K562 (cell line): ENCODE measurements at regions not wholly inside any gene's neighbourhood (a gene's known extent, or its start where the extent isn't known, plus 50 kb on each side); places are given as distances from the start of the nearest gene placed in this dataset.

Experiments used
- ATAC-seq: fragments of 200-7000 bp; cut with Tn5 transposase; 3 replicates; pipeline ENCODE4 v1.9.1; 2020; ENCODE audit warnings: moderate library complexity
- BruUV-seq: library from RNA; stranded (reverse); fragments of 400-500 nt; replicated peaks from 2 replicates; lab custom pipeline; 2021; lab: Mats Ljungman, UMichigan
- CTCF ChIA-PET: fragments of 300-600 bp; formaldehyde crosslinking; extraction: SDS; loops from one replicate; lab custom pipeline; 2021; ENCODE audit warnings: low intra/inter-chr PET ratio; lab: Yijun Ruan, JAX
- POLR2A ChIA-PET: fragments of 300-600, 350-650 bp; sonication (Branson Sonifier 250); formaldehyde crosslinking; extraction: SDS; loops from one replicate; lab custom pipeline; 2021; ENCODE audit warnings: antibody characterized with exemption, inconsistent platforms; lab: Yijun Ruan, JAX
- DNase-seq, 4 experiments: peaks; one replicate each; pipeline versions ENCODE4 v3.0.0 to v3.0.0-alpha.2; 2011 to 2018; ENCODE audit warnings: low spot score in 3 of 4, mixed read lengths in 3 of 4; ENCODE audit errors: extremely low read depth in 1 of 4
- FAIRE-seq: peaks from 2 replicates; lab custom pipeline; 2011; peaks lifted over from hg19 to GRCh38; lab: Jason Lieb, UNC
- H2AFZ ChIP-seq: 2 replicates; pipeline ENCODE4 v1.6.0; 2011; ENCODE audit warnings: low read depth, low read length, control low read depth, inconsistent platforms
- H3K27ac ChIP-seq: fragments of 200-600 bp; 3 replicates; pipeline ENCODE4 v1.8.0; 2011; ENCODE audit warnings: low read depth, mild to moderate bottlenecking, control low read depth, inconsistent platforms, low read length, moderate library complexity, mixed read lengths; ENCODE audit errors: extremely low read depth
- H3K27me3 ChIP-seq, 2 experiments: fragments of 300-600 bp in 1 of 2; 2 replicates in 1 of 2; 3 replicates in 1 of 2; pipeline versions ENCODE4 v1.6.0 to v1.8.0; 2011; ENCODE audit warnings: inconsistent platforms in 2 of 2, low read length in 2 of 2, mild to moderate bottlenecking in 1 of 2, mixed read lengths in 1 of 2, moderate library complexity in 1 of 2; ENCODE audit not compliant: control insufficient read depth in 2 of 2, insufficient read depth in 2 of 2
- H3K36me3 ChIP-seq: fragments of 300-600 bp; 3 replicates; pipeline ENCODE4 v1.8.0; 2011; ENCODE audit warnings: mild to moderate bottlenecking, low read length, inconsistent platforms; ENCODE audit not compliant: control insufficient read depth, insufficient read depth
- H3K4me1 ChIP-seq, 2 experiments: fragments of 200-600 bp in 1 of 2; replicated peaks in 1 of 2; 2 replicates in 1 of 2; 3 replicates in 1 of 2; pipeline versions ENCODE4 v1.5.1 to v1.8.0; 2011; ENCODE audit warnings: inconsistent platforms in 2 of 2, low read length in 2 of 2, mild to moderate bottlenecking in 1 of 2, mixed read lengths in 1 of 2, moderate library complexity in 1 of 2; ENCODE audit not compliant: control insufficient read depth in 2 of 2, insufficient read depth in 2 of 2
- H3K4me2 ChIP-seq: 2 replicates; pipeline ENCODE4 v1.6.1; 2011; ENCODE audit warnings: low read length, control low read depth, inconsistent platforms, mixed read lengths; ENCODE audit not compliant: insufficient read depth
- H3K4me3 ChIP-seq: fragments of 200-600 bp; sonication (generic), shearing (Covaris generic); 2 replicates; pipeline ENCODE4 v1.5.1; 2016; ENCODE audit warnings: control low read depth, inconsistent platforms
- H3K79me2 ChIP-seq: fragments of 200-600 bp; 3 replicates; pipeline ENCODE4 v1.8.0; 2011; ENCODE audit warnings: low read length, inconsistent platforms; ENCODE audit not compliant: control insufficient read depth, insufficient read depth
- H3K9ac ChIP-seq, 2 experiments: 2 replicates each; pipeline versions ENCODE4 v1.6.0 to v1.6.1; 2011; ENCODE audit warnings: low read depth in 2 of 2, low read length in 2 of 2, control low read depth in 1 of 2, inconsistent platforms in 1 of 2, mild to moderate bottlenecking in 1 of 2, mixed read lengths in 1 of 2; ENCODE audit not compliant: insufficient read depth in 1 of 2
- H3K9me1 ChIP-seq: one replicate; pipeline ENCODE4 v1.6.0; 2011; ENCODE audit warnings: inconsistent platforms, mild to moderate bottlenecking, low read length, moderate library complexity; ENCODE audit not compliant: control insufficient read depth, insufficient read depth
- H3K9me3 ChIP-seq: replicated peaks from 2 replicates; pipeline ENCODE4 v1.5.1; 2011; ENCODE audit warnings: low read depth, low read length, inconsistent platforms; ENCODE audit not compliant: control insufficient read depth, insufficient read depth
- H4K20me1 ChIP-seq: replicated peaks from 2 replicates; pipeline ENCODE4 v1.6.1; 2011; ENCODE audit warnings: low read length, inconsistent platforms, mixed read lengths; ENCODE audit not compliant: control insufficient read depth, insufficient read depth
- DIDO1 ChIP-seq: fragments of 450-650 bp; IDR thresholded peaks from 2 replicates; pipeline ENCODE4 v1.6.1; 2016; ENCODE audit warnings: low read depth, missing biosample characterization, missing genetic modification characterization
- FOXM1 ChIP-seq, 2 experiments: fragments of 450-650 bp in 1 of 2; sonication (generic) in 1 of 2; formaldehyde crosslinking in 1 of 2; IDR thresholded peaks; 2 replicates each; pipeline versions ENCODE4 v1.6.1 to v1.9.0; 2017 to 2022; ENCODE audit warnings: low read depth in 2 of 2, mild to moderate bottlenecking in 2 of 2, missing genetic modification reagents in 1 of 2, moderate library complexity in 1 of 2
- HCFC1 ChIP-seq: IDR thresholded peaks from 2 replicates; pipeline ENCODE4 v1.6.1; 2012; ENCODE audit warnings: low read depth, low read length, improper control_type of control experiment
- IFI16 ChIP-seq: fragments of 250-450 bp; sonication (Bioruptor Pico); IDR thresholded peaks from 2 replicates; pipeline ENCODE4 v2.1.2; 2022; ENCODE audit warnings: mild to moderate bottlenecking, inconsistent platforms
- MCM7 ChIP-seq, 2 experiments: fragments of 450-650 bp; IDR thresholded peaks; 2 replicates each; pipeline ENCODE4 v1.6.1; 2016 to 2018
- MTF1 ChIP-seq: fragments of 250-450 bp; sonication (Bioruptor Pico); IDR thresholded peaks from 2 replicates; pipeline ENCODE4 v1.9.0; 2021; ENCODE audit warnings: moderate library complexity, mild to moderate bottlenecking, inconsistent platforms, borderline replicate concordance
- NFIC ChIP-seq: fragments of 450-650 bp; IDR thresholded peaks from 2 replicates; pipeline ENCODE4 v1.6.1; 2017; ENCODE audit warnings: mild to moderate bottlenecking, inconsistent platforms
- NFXL1 ChIP-seq: fragments of 450-650 bp; formaldehyde crosslinking; IDR thresholded peaks from 2 replicates; pipeline ENCODE4 v1.4.0; 2021; ENCODE audit warnings: mild to moderate bottlenecking
- PREB ChIP-seq: sonication (generic); formaldehyde crosslinking; IDR thresholded peaks from 2 replicates; pipeline ENCODE4 v1.8.1; 2023; ENCODE audit warnings: mild to moderate bottlenecking, missing genetic modification reagents
- RBM34 ChIP-seq: fragments of 200-400 bp; formaldehyde crosslinking; IDR thresholded peaks from 2 replicates; pipeline ENCODE4 v1.6.1; 2018; ENCODE audit warnings: low read length, borderline replicate concordance; ENCODE audit not compliant: insufficient read depth
- RNF2 ChIP-seq: sonication (generic); IDR thresholded peaks from 2 replicates; pipeline ENCODE4 v1.6.1; 2016
- TARDBP ChIP-seq: fragments of 450-650 bp; IDR thresholded peaks from 2 replicates; pipeline ENCODE4 v1.6.1; 2016
- ZNF717 ChIP-seq: fragments of 250-450 bp; sonication (Bioruptor Pico); IDR thresholded peaks from 2 replicates; pipeline ENCODE4 v1.5.0; 2021
- WGBS: fragments of 100-300 bp; shearing (Covaris generic); methylation state at CpG from one replicate; pipeline ENCODE4 v1.1.6; 2016; ENCODE audit warnings: low coverage, mixed read lengths; ENCODE audit not compliant: insufficient coverage; ENCODE audit errors: missing lambda C conversion rate; 5-methylcytosine and 5-hydroxymethylcytosine counted together
- in situ Hi-C: fragments of 300-500 bp; cut with MboI; formaldehyde crosslinking; loops from 4 replicates; pipeline ENCODE4 v1.15.0; 2018; ENCODE audit warnings: inconsistent platforms, mixed read lengths
- intact Hi-C: fragments of 100-400 bp; cut with micrococcal nuclease; formaldehyde crosslinking; loops from 2 replicates; pipeline ENCODE4 v1.14.2; 2022

- no peak for TF ChIP-seq DIDO1 (tag)
- TF ChIP-seq HCFC1, result no peak
- no peak for TF ChIP-seq RNF2
- TF ChIP-seq FOXM1 (IDR thresholded peaks at IDR 0.05; ENCODE audit: low read depth), result no peak
- TF ChIP-seq FOXM1 (CRISPR knock-in tag; IDR thresholded peaks at IDR 0.05; ENCODE audit: low read depth), result no peak
- no peak for TF ChIP-seq NFIC
These were observed 634.5 kb upstream of the TMEM132C start (continued) for GRCh38 chr12:127632461-127632860.

- FAIRE-seq (no peak), DNase-seq (no peak), ATAC-seq (no peak)
- H3K27me3 ChIP-seq, result no peaks in the 10 kb centered on the region
- in situ Hi-C loops, result no loop called here
- no peaks in the 10 kb centered on the region for H3K79me2 ChIP-seq
- H3K4me1 ChIP-seq, result no peaks in the 10 kb centered on the region
- H3K4me3 ChIP-seq, result no peak overlapping the region
- CTCF ChIA-PET, result no interaction called here
- WGBS, result 6% methylated on average over 4 of the region's 4 CpGs
- H3K9me3 ChIP-seq, result no peaks in the 10 kb centered on the region
- TF ChIP-seq TARDBP (no peak), MCM7 (IDR thresholded peaks at IDR 0.05) (no peak), ZNF717 (no peak), PREB (CRISPR knock-in tag) (no peak), IFI16 (no peak), MTF1 (no peak), RBM34 (no peak), NFXL1 (CRISPR knock-in tag) (no peak)
- TF ChIP-seq, all 486 proteins: peak for 0
- no peaks in the 10 kb centered on the region for H3K9me1 ChIP-seq
- H4K20me1 ChIP-seq, result no peaks in the 10 kb centered on the region
- POLR2A ChIA-PET, result no interaction called here
- BruUV-seq, result no TSS peak
- intact Hi-C loops, result no loop called here
- H2AFZ ChIP-seq, result no peak overlapping the region
- H3K4me2 ChIP-seq, result no peak overlapping the region
- no peaks in the 10 kb centered on the region for H3K36me3 ChIP-seq
- no peak overlapping the region for H3K9ac ChIP-seq
- no peak overlapping the region for H3K27ac ChIP-seq
These were observed 631.1 kb upstream of the TMEM132C start for GRCh38 chr12:127635838-127636237.
